ENCODE measurements at regions not wholly inside any gene's neighbourhood (a gene's known extent, or its start where the extent isn't known, plus 50 kb on each side); places are given as distances from the start of the nearest gene placed in this dataset.

DNA sequence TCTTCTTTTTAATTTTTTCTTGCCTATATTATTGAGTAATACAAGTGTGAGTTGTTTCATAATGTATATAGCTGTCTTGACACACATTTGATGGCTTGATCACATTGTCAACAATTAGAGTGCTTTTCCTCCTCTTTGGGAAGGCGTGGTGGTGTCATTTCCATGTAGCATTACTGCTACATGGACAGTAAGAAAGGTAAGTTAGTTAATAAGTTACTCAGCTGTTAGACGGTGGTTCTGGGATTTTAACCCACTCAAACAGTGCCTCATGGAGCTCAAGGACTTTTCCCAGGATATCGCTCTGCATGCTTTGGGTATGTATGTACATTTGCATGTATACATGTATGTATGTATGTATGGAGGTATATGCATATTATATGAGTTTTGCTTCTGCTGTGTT is 94.6 kb downstream of the HAPSTR1 start:
- H3K4me1 ChIP-seq (ENCODE audit: control insufficient read depth in 1 of 2, low read depth in 2 of 2): no peaks in the 10 kb centered on the region
- TF ChIP-seq, protein P1, sequence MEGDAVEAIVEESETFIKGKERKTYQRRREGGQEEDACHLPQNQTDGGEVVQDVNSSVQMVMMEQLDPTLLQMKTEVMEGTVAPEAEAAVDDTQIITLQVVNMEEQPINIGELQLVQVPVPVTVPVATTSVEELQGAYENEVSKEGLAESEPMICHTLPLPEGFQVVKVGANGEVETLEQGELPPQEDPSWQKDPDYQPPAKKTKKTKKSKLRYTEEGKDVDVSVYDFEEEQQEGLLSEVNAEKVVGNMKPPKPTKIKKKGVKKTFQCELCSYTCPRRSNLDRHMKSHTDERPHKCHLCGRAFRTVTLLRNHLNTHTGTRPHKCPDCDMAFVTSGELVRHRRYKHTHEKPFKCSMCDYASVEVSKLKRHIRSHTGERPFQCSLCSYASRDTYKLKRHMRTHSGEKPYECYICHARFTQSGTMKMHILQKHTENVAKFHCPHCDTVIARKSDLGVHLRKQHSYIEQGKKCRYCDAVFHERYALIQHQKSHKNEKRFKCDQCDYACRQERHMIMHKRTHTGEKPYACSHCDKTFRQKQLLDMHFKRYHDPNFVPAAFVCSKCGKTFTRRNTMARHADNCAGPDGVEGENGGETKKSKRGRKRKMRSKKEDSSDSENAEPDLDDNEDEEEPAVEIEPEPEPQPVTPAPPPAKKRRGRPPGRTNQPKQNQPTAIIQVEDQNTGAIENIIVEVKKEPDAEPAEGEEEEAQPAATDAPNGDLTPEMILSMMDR (IDR thresholded peaks at IDR 0.05): no peak
- H3K9me3 ChIP-seq: no peaks in the 10 kb centered on the region
- H3K36me3 ChIP-seq: no peaks in the 10 kb centered on the region
- DNase-seq (ENCODE audit: low spot score) (no peak), ATAC-seq (ENCODE audit: insufficient number of reproducible peaks, low FRiP score, low read depth) (no peak)
- no peaks in the 10 kb centered on the region for H3K27me3 ChIP-seq (replicated peaks; ENCODE audit: insufficient read depth)
- H3K27ac ChIP-seq: no peak overlapping the region
- H3K4me3 ChIP-seq: no peak overlapping the region

DNA sequence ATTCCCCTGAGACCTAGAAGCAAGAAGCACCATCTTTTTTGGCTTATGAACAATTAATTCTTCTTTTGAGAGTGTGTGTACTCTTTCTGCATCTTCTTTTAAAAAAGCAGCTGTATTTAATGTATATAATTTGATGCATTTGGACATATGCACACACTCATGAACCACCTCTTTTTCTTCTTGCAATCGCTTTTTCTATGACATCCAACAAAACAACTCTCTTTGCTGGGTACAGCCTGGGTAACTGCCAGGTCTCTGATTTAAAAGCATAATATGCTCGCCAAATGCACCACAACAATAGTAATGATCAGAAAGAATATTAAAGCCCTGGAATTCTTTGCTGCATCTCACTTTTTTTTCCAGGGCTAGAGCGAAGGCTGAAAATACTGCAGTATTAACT is 97.3 kb downstream of the HAPSTR1 start:
- DNase-seq (ENCODE audit: low spot score) (no peak), ATAC-seq (ENCODE audit: insufficient number of reproducible peaks, low FRiP score, low read depth) (no peak)
- Histone ChIP-seq H3K27me3 (replicated peaks; ENCODE audit: insufficient read depth) (no peaks in the 10 kb centered on the region), H3K4me1 (ENCODE audit: control insufficient read depth in 1 of 2, low read depth in 2 of 2) (no peaks in the 10 kb centered on the region), H3K4me3 (no peak overlapping the region), H3K27ac (no peak overlapping the region), H3K36me3 (no peaks in the 10 kb centered on the region), H3K9me3 (no peaks in the 10 kb centered on the region)
- TF ChIP-seq, protein P1 (IDR thresholded peaks at IDR 0.05): no peak

DNA sequence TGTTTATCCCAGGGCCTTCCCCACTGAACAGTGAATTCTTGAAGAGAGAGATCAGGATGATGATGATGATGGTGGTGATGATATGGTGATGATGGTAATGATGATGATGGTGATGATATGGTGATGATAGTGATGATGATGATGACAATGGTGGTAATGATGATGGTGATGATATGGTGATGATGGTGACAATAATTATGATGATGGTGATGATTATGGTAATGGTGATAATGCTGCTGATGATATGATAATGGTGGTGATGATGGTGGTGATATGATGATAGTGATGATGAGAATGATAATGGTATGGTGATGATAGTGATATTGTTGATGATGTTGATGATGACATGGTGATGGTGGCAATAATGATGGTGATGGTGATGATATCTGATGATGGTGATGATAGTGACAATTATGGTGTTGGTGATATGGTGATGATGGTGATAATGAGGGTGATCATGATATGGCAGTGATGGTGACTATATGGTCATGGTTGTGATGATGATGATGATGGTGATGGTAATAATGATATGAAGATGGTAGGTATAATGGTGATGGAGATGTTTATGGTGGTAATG is 99.9 kb downstream of the HAPSTR1 start:
- Histone ChIP-seq H3K27me3 (replicated peaks; ENCODE audit: insufficient read depth) (no peaks in the 10 kb centered on the region), H3K4me1 (ENCODE audit: control insufficient read depth in 1 of 2, low read depth in 2 of 2) (no peaks in the 10 kb centered on the region), H3K9me3 (no peaks in the 10 kb centered on the region), H3K4me3 (no peak overlapping the region), H3K36me3 (no peaks in the 10 kb centered on the region), H3K27ac (no peak overlapping the region)
- ATAC-seq (ENCODE audit: insufficient number of reproducible peaks, low FRiP score, low read depth) (no peak), DNase-seq (ENCODE audit: low spot score) (no peak)
- TF ChIP-seq, protein P1 (IDR thresholded peaks at IDR 0.05): no peak

DNA sequence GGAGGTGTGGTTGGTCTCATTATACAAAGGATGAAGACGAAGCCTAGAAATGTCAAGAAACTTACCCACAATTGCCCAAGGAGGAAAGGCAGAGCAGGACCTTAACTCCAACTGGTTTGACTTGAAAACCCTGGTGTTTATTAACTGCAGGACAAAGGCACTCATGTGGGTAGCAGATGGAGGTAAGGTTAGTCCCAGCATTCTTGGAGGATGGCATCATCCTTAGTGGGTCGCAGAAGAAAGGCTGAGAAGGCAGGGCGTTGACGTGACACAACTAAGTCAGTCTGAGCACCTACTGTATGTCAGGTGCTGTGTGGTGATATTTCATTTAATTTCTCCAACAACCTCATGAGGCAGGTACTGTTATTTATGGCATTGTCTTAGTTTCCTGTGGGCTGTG is 101.3 kb downstream of the HAPSTR1 start:
- no peaks in the 10 kb centered on the region for H3K36me3 ChIP-seq
- no peaks in the 10 kb centered on the region for H3K4me1 ChIP-seq (ENCODE audit: control insufficient read depth in 1 of 2, low read depth in 2 of 2)
- no peak for ATAC-seq (ENCODE audit: insufficient number of reproducible peaks, low FRiP score, low read depth)
- no peak for DNase-seq (ENCODE audit: low spot score)
- H3K27me3 ChIP-seq (replicated peaks; ENCODE audit: insufficient read depth): no peaks in the 10 kb centered on the region
- H3K9me3 ChIP-seq: no peaks in the 10 kb centered on the region
- H3K4me3 ChIP-seq: no peak overlapping the region
- TF ChIP-seq, protein P1 (IDR thresholded peaks at IDR 0.05): no peak
- H3K27ac ChIP-seq: no peak overlapping the region

DNA sequence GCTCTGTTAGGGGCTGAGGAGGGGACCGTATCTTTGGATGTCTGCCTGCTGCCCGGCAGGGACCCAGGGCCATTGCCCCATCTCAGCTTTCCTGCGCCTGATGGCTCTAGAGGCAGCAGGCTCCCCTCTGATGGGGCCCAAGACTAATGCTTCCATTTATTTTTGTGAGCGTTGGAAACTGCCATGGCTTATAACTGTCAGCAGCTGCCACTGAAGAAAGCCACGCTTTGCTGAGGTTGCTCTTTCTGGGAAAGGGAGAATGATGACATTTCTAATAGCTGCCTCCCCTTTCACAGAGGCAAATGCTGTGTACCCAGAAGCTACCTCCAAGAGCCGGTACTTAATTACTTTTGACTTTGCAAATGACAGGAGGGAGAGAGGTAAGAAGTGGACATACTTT is 103.8 kb downstream of the HAPSTR1 start:
- H3K27ac ChIP-seq: no peak overlapping the region
- H3K36me3 ChIP-seq: no peaks in the 10 kb centered on the region
- no peaks in the 10 kb centered on the region for H3K9me3 ChIP-seq
- no peak for ATAC-seq (ENCODE audit: insufficient number of reproducible peaks, low FRiP score, low read depth)
- no peak overlapping the region for H3K4me3 ChIP-seq
- no peaks in the 10 kb centered on the region for H3K27me3 ChIP-seq (replicated peaks; ENCODE audit: insufficient read depth)
- no peak for DNase-seq (ENCODE audit: low spot score)
- H3K4me1 ChIP-seq (ENCODE audit: control insufficient read depth in 1 of 2, low read depth in 2 of 2): no peaks in the 10 kb centered on the region
- TF ChIP-seq, protein P1 (IDR thresholded peaks at IDR 0.05): no peak
